NCI-H1417 (cell line): ENCODE measurements at regions not wholly inside any gene's neighbourhood (a gene's known extent, or its start where the extent isn't known, plus 50 kb on each side); places are given as distances from the start of the nearest gene placed in this dataset.

Source experiments
- DNase-seq, 3 experiments: peaks; one replicate each; lab custom pipeline; 2025; lab: John Stamatoyannopoulos, UW

DNA sequence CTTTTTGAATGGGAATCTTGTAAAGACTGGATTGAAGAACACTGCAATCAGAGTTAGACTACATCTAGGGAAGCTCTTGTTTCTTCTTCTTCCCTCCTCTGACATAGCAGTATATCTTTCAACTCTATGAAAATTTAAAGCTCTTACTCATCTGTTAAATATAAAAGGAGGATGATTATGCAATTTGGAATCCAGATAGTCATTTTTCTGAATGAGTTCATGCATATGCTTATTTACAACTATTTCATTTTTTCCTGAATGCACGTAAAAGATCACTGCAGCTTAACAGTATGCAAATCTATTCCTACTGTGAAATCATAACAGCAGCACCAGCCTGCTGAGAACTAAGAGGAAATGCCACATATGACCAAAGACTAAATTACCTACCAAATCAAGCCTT, 133.5 kb upstream of the TMCC3 start:
- DNase-seq = no peak

DNA sequence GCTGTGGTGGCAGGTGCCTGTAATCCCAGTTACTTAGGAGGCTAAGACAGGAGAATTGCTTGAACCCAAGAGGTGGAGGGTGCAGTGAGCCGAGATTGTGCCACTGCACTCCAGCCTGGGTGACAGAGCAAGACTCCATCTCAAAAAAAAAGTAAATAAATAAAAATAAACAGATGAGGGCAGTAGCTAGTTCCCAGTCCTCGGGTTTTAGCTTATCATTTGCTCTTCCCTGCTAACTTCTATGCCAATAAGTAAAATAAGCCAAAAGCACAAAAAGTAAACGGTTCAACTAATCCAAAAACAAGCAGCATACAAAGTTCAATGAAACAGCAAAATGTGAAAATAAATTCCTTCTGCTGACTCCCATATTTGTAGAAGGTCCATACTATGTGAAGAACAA, 133.0 kb upstream of the TMCC3 start:
- no peak for DNase-seq

- no peak for DNase-seq
These were observed 131.5 kb upstream of the TMCC3 start for GRCh38 chr12:94781835-94782234.

DNA sequence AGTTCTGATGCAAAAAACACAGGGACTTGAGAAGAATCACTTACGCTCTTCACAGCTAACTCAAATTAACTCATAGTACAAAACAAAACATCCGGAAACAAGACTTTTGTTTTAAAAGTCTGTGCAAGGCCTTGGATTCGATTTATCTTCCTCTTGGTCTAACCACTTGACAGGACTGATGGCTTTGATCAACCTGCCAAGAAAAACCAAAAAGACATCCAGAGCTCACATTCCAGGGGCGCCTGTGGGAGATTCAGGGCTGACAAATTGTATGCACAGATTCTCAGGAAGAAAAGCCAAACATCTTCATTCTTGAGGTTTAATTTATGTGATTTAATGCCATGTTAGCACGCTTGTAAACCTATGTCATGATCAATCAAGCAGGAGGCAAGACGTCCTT, 129.1 kb upstream of the TMCC3 start:
- DNase-seq = no peak

GRCh38 chr12:94777936-94778335, 127.6 kb upstream of the TMCC3 start:
- no peak for DNase-seq

DNA sequence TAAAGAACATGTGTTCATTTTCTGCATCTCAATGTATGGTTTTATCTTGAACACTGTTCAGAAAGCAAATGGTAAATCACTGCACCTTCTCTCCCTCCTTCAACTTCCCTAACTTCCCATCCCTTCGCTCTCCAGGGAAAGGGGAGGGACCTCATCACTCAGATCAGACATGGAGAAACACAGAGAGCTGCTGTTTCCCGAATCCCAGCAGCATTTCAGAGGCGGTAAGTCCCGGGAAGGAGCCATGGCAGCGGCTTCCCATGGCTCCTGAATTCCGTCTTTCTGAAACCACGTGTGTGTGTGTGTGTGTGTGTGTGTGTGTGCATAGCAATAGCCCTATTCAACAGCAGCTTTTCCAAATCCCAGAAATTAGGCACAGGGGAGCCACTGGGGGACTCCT, 125.4 kb upstream of the TMCC3 start:
- no peak for DNase-seq

- no peak for DNase-seq
These were observed 121.4 kb upstream of the TMCC3 start for GRCh38 chr12:94771741-94772140.

DNA sequence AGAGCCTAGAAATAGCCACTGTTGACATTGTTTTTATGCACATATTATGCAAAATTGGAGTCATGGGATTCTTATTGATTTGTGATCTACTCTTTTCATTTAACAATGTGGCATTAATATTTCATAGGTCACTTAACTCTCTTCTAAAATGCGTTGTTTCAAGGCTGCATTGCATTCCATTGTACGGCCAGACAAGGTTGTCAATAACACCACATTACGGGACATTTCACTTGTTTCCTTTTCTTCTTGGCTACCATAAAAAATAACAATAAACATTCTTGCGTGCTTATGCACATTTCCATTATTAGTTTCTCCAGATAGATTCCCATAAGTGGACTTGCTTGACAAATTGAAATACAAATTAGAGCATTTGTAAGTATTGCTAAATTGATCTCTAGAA, 120.8 kb upstream of the TMCC3 start:
- DNase-seq = no peak

- no peak for DNase-seq
These were observed 120.4 kb upstream of the TMCC3 start for GRCh38 chr12:94770791-94771190.

GRCh38 chr12:94769776-94770759, 119.7 kb upstream of the TMCC3 start:
- DNase-seq = no peak

DNA sequence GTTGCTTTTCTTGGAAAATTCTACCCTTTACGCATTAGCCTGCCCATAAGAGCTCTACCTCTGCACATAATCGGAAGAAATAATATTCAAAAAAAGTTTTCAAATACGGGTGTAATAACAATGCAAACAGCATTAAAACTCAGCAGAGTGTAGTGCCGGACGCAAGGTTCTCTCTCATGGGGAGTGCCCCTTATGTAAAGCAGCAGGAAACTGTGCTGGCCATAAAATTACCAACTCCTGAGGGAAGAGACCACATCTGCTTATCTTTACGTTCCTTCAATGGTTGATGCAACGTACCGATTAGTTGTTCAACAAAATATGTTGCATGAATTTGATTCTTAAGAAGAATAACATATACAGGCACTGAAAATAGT, 118.7 kb upstream of the TMCC3 start:
- no peak for DNase-seq

DNA sequence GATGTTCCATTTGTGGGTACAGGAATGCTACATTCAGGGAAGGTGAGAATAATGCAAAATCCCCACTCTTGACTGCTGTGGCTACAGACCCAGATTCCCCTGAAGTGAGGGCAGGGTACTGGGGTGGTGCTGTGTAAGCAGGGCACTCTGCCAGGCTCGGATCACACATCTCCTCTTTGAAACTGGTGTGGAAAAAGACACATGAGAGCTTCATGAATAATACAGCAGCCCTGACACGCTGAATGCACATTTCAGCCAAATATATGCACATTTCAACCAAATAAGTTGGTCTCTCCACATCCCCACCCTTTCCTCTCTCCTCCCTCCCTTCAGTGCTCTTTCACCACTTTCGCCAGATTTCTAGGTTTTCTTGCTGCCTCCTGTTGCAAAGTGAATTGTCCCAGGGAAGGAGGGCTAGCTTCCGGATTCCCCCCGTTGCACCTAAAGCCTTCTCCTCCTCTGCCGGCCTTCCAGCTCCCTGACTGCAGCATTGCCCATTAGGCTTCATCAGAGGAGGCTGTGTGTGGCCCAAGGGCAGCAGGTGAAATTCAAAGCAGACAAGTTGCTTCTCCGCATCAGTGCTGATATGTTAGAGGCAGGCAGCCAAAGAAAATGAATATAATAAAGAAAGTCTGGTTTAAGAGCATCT, 118.2 kb upstream of the TMCC3 start:
- DNase-seq = no peak

DNA sequence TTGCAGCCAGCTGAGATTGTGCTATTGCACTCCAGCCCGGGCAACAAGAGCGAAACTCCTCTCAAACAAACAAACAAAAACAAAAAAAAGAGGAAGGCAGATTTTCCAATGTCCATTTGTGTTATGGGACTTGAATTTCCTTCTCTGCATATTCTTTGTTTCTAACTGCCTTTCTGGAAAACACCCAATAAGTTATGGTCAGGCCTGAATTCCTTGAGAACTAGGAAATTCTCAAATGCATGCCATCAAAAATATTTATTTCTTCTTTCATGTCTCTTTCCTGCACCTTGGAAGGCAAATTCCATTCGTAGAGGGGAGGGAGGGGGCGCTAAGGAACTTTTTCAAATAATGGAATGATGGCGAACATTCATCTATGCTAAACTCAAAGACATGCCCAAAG, 117.6 kb upstream of the TMCC3 start:
- no peak for DNase-seq

- DNase-seq = no peak
These were observed 116.0 kb upstream of the TMCC3 start for GRCh38 chr12:94766397-94766796.

DNA sequence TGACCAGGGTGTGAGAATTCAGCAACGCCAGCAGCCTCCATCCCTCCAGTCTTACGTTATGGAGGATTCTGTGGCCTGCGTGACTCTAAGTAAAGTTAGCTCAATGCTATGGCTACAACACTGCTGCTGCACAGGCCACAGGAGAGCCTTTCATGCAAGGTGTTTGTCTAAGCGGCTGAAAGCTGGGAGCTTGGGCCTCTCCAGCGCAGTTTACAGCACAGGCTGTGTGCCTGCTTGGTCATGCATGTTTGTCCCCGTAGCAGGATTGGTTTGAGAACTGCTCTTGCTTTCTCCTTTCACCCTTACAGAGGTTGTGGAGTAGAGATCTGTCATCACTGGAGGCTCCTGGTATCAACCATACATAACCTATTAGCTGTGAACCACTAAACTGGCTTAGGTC, 113.1 kb upstream of the TMCC3 start:
- no peak for DNase-seq

- no peak for DNase-seq
These were observed 112.6 kb upstream of the TMCC3 start for GRCh38 chr12:94762943-94763342.

DNA sequence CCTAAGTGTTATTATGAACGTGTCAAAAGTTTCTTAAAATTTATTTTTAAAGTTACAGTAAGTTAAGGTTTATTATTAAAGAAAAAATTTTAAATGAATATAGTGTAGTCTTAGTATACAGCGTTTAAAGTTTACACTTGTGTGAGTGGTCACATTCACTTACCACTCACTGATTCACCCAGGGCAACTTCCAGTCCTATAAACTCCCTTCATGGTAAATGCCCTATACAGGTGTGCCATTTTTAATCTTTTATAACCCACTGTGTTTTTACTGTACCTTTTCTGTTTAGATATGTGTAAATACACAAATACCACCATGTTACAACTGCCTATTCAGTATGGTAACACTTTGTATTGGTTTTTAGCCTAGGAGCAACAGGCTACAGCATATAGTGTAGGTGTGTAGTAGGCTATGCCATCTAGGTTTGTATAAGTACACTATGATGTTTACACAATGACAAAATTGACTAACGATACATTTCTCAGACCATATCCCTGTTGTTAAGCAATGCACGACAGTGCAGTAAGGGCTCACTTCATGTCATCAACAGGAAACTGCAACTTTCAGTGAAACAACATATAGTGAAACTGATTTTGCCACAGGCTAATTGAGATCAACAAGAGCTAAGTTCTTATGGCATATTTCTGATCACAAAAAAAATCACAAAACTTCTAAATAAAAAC, 112.0 kb upstream of the TMCC3 start:
- no peak for DNase-seq

DNA sequence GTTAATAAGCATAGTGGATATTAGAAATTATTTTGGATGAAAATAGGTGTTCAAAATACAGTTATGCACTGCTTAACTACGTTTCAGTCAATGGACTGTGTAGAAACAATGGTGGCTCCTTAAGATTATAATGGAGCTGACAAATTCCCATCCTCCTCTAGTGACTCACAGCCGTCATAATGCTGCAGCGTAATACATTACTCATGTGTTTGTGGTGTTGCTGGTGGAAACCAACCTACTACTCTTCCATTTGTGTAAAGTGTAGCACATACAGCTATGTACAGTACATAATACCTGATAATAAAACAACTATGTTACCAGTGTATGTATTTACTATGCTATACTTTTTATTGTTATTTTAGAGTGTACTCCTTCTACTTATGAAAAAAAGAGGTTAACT, 111.2 kb upstream of the TMCC3 start:
- no peak for DNase-seq

DNA sequence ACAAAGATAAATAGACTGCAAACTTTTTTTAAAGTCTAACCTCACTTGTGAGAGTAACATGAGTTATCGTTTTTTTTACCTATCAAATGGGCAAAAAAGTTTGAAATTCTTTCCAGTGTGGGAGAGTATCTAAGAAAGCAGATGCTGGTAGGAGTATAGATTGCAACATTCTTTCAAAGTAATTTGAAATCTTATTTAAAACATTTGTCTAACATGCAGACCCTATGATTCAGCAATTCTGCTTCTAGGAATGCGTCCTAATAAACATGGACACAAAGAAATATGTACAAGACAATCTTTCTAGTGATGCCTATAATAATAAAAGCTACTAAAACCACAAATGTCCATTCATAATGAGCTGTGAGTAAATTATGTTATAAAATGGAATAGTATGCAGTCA, 110.4 kb upstream of the TMCC3 start:
- no peak for DNase-seq

GRCh38 chr12:94756789-94757188, 106.4 kb upstream of the TMCC3 start:
- no peak for DNase-seq

GRCh38 chr12:94755598-94755997, 105.2 kb upstream of the TMCC3 start:
- DNase-seq = no peak

DNA sequence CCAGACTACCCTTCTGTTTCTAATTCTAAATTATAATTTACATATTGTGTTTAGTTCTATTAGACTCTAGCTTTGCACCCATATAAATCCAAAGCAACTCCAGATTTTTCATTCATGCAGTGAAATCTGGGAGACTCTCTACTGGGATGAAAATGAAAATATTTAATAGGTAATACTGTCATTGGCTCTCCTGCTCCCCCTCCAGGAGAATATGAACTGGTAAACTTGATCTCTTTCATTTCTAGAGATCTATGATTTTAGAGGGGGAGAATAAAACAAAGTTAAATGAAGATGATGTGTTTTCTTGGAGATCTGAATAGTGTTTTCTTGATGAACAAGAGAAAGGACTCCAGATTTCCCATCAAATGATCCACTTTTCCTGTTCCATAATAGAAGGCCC, 104.3 kb upstream of the TMCC3 start:
- no peak for DNase-seq
